GM21576 (cell line): ENCODE measurements at regions not wholly inside any gene's neighbourhood (a gene's known extent, or its start where the extent isn't known, plus 50 kb on each side); places are given as distances from the start of the nearest gene placed in this dataset.

Source experiments
- ATAC-seq: cut with Tn5 transposase; IDR thresholded peaks from one replicate; pipeline ENCODE4 v1.9.1; 2021; ENCODE audit warnings: mild to moderate bottlenecking, moderate library complexity; ENCODE audit not compliant: unreplicated experiment

DNA sequence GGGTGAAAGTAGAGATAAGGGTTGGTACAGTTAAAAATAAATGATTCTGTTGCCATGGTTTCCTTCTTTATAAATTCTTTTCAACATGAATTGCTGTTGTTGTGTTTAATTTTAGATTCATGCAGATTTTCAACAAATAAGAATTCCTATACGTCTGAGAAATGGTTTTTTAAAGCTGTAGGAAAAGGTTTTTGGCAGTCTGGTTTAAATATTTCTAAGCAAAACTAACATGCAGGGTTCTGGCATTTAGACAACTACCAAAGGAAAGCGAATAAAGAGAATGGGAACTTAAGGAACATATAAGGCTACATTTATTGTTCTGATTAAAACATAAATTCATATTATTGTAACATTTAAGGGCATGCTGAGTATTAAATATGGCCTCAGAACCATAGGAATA is 203.0 kb upstream of the MIR17HG start:
- ATAC-seq: no peak

DNA sequence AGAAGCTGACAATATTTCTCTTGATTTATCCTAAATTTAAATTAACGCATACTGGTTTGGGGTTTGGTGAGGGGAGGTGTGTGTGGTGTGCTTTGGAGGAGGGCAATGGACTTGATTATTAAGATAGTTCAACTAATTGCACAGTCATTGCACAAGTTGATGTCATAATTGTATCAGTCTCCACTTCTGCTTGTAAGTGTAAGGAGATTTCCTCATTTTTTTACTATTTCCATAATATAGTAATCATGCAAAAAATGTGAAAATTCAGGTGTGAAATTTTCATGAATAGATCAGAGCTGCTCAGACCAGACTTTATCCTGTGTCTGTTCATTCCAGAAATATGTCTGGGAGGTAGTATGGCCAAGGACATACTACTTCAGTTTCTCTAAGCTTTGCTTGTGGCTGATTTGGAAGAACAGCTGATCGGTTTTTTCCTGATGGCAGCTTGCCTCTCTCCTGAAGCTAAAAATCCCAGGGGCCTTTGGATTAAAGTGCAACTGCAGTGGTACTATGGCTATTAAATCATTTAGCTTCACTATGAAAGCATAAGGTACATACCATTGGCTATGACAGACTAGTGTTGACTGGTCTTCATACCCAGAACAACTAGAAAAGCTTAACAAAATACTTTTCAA is 201.8 kb upstream of the MIR17HG start:
- no peak for ATAC-seq

DNA sequence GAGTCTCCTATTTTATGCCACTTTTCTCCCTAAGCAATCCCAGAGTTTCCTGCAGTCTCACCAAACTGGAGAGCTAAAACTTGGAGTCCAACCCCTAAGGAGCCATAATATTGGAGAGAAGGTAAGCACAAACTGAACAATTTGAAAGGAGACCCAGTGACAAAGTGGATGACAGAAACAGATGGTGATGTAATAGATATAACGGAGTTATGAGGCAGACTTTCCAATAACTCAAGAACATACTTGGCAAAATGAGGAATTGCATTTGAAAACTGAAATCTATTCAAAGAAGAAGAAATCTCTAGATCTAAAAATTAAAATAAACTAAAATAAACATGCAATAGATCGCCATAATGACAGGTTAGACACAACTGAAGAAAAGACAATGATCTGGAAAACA is 200.9 kb upstream of the MIR17HG start:
- ATAC-seq: no peak

DNA sequence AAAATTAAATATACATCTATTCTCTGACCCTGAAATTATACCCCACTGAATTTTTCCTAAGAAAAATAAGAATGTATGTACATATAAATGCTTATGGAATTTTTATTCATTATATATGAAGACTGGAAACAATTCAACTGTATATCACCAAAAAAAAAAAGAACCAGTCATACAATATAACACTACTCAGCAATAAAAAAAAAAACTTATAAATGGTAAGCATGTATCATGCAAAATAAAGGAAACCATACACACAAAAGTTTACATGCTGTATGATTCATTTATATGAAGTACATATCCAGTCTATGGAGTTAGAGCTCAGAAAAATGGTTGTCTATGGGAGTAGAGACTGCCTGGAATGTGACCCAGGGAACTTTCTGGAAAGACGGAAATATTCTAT is 199.4 kb upstream of the MIR17HG start:
- no peak for ATAC-seq

DNA sequence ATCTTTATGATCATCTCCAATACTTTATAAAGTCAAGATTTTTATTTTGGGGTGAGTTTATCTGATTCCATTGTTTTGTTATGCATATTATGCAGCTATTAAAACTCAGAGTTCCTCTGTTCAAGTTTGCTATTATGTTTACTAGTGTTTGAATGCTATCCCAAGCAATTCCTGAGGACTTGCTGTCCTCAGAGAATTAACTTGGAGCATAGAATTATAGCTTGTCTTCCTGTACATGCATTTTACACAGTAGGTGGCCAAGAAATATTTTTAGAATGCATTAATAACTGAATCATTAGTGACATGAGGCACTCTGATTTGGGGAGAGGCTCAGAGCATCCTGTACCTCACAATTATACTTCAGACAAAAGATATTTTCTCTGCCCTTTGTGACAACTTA is 195.6 kb upstream of the MIR17HG start:
- ATAC-seq: no peak

DNA sequence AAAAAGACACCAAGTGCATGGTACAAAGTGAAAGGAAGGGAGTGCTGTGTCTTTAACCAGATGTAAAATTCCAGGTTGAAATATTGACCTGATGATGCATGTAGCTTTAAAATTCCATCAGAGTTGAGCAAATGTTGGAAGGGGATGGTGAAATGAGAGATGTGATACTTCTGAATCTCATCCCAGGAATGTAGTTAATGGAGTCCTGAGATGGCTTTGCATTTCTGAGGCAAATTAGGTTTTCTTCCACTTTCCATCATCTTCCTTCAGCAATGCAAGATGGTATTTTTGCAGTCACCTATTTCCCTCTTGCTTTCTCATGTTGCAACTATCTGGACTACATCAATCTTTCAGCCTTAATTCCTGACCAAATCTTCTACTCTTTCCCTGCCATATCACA is 194.1 kb upstream of the MIR17HG start:
- ATAC-seq: no peak

DNA sequence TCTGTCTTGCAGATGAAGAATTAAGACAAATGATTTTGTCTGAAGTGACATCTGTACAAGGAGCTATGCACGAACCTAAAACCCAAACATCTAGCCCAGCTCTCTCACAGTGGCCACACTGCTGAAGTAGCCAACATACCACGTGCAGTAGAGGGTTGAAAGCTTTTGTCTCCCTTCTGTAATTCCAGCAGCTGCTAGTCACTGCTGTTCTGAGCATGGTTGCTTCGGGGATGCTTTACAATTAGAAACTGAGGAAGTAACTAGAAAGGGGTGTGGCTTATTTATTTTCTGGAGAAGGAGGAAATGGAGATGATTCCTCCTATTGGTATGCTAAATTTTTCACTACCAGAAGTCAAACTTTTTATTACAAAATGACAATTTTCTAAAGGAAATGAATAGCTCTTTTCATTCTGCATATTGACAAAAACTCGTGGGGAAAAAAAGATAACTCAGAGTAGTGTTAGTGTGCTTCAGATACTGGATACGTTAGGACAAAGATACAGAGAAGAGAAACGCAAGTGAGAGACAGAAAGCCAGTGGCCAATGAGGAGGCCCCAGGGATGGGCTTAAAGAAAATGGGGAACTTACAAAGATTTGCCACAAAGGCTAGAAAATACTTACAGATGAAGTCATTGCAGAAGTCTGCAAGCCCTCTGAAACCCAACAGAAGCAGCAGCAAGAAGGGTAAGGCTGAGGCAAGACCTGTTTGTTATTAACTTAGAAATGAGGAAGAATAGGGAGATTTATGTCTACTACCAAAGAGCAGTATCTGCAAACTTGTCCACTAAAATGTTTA is 192.7 kb upstream of the MIR17HG start:
- no peak for ATAC-seq

DNA sequence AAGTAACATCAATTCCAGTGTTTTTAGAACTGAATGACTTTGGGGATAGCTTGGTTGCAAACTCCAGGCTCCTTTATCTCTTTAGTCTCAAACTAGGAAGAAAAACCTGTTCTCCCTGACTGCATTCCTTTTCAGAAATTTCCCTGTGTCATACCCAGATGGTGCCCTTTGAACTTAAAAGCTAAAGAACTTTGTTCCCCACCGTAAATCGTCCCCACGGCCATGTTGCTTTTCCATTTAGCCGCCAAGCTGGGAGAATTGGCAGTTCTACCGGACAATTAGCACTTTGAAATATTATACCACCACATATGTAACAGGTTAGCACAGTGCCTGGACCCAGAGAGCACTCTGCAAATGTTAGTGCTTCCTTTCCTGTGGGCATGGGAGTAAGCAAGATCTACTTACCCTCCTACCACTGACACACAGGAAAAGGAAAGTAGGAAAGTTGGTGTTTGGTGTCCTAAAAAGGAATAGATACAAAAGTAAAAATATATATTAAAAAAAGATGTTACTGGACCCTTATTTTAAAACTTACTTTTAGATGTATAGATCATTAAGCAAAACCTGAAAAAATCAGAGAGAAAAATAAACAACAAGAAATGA is 191.9 kb upstream of the MIR17HG start:
- no peak for ATAC-seq

DNA sequence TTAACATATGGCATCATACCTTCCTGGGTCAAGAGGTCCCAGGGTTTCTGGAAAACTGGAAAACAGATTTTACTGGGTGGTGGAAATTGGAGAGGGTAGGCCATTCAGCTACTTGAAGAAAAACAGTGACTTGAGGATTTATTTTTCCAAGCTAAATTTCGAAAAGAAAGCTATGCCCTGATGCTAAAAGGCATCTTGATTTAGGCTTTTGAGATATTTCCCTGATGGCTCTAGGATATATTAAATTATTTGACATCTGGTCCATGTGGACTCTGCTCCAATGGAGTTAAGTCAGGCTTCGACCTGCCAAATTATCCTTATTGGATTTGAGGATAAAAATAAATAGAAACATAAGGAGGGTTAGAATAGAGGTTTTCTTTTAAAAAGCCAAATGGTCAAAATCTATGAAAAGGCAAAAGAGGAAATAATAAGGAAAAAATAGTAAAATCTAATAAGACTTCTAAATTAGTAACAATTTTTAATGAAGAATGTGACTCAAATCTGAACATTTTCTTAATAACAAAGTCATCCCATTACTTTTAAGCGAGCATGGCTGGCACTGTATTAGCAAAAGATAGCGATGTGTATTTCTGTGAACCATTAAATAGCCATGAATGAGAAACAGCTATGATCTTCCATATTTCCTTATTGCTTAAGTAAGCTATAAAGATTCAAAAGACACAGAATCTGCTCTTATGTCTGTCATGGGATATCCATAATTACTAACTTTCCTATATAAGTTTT is 190.0 kb upstream of the MIR17HG start:
- no peak for ATAC-seq

DNA sequence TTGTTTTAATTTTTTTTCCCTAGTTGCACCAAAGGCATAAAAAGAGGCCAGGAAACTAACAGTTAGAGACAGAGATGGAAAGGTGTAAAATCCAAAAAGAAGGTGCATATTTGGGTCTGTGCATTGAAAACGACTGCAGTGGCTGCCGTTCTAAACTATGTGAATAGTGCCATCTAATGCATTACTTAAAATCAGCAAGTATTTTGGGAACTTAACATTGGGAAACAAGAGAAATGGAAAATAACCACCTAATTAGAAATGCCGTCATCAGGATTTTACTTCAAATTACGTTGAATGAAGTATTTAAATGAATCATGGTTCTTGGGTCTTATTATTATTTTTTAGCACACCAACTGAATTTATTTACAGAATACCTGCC is 189.5 kb upstream of the MIR17HG start:
- ATAC-seq: no peak

DNA sequence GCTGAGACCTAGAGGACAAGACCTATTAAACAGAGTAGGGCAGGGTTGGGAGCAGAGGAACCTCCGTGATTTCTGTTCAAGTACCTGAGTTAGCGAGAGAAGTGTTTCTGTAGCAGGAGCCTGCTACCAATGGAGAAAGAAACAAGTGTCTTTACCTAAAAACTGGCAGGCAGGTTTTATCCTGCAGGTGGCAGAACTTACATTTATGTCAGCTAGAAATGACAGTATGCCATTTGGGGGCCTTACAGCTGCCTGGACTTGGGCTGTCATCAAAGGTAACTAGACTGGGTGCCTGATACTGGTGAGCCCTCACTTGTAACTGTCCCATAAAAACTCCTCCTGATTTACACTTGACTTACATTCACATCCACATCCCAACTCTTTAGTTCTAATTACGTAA is 185.3 kb upstream of the MIR17HG start:
- ATAC-seq: peak; percentile 52

DNA sequence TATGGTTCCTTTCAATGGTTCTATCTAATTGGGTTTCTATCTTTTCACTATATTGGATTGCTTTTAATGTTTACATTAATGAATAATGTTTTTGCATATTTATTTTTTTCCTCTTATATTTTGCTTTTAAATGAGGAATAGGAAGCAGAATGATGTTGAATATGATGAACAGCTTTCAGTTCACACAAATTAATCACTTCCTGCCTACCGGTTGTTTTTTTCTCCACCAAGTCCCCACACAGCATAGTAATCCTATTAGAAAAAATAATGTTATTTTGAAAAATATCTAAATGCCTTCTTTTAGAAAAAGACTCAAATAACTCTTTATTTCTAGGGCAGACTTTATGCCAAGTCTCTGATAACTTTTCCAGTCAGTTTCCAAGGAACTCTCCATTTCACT is 184.9 kb upstream of the MIR17HG start:
- no peak for ATAC-seq

DNA sequence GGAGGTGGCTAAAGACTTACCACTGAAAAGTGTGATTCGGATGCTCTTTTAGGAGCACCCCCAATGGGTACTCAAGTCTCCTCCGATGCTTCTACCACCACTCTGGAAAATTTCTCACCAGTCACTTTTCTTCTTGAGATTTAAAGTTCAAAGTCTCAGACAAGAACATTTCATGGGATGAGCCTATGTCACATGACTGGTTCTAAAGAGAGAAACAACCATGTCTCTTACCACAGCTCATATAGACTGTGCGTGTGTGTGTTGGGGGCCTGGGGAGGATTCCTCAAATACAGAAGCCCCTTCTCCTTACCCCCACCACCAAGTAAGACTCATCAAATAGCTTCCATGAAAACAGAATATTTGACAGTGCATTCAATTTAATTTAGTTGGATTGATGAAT is 181.7 kb upstream of the MIR17HG start:
- no peak for ATAC-seq

DNA sequence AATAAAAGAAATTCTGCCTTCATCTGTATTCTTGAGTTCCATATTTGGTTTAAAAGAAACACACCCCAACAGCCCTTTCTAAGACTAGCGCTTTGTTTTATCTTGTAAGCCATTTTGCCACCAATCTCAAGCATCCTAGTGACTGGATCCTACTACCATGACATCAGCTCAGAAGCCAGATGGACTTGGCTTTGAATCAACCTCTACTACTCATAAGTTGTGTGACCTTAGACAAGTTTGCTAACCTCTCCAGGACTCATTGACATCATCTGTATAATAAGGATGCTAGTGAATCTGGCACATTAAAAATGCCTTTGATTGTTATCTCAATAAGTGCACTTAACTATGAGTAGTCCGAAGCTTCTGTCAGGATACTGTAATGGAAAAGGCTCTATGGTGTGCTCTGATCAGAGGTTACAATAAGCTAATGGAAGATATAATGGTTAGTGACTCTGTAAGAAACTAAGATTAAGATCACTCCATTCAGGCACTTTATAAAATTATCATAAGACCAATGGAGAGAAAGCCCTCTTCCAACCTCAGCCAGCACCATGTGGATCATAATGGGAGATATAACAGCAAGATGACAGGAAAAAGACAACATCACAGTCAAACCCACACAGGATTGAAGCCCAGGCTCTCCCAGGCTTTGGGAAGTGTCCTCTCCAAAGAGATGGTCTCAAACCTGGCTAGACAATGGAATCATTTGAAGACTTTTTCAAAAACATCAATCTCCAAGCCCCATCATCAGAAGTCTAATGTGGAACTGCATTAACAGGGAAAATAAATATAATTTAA is 180.6 kb upstream of the MIR17HG start:
- no peak for ATAC-seq

DNA sequence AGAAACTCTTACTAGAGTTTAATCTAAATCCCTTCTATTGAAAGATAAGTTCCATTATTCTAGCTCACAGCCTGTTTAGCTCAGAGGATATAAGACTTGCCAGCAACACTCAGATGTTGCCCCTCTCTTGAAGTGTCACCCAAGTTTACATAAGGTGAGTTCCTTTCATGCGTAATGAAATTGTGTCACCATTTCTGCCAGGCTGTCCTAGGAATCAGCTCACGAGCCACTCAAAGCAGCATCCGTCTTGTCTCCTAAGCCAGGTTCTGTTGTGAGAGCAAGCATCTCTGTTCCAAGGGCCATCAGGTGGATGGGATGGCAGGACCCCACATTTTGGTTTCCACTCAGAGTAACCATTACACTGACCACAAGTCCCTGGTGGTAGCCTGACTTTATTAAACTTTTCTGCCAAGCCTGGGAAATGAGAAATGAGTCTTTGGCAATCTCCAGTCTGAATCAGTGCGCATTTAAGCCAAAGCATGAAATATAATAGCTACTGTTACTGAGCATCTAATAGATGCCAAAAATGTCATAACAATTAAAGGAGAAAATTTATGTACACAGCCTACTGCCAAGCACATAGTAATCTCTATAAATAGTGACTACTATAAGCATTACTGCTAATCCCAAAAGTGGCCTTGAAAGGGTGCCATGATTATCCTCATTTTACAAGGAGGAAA is 179.6 kb upstream of the MIR17HG start:
- no peak for ATAC-seq

DNA sequence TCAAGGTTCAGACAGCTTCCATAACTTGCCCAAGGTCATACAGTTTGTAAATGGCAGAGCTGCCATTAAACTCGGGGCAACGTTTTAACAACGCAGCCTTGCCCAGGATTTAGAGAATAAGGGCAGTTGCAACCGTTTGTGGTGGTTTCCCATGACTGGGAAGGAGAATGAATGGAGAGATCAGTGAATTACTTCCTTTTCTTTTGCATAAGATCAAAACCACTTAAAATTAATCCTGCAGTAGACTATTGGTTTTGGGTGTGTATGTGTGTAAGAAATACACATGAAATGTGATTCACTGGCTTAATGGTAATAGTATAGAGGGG is 179.1 kb upstream of the MIR17HG start:
- no peak for ATAC-seq

DNA sequence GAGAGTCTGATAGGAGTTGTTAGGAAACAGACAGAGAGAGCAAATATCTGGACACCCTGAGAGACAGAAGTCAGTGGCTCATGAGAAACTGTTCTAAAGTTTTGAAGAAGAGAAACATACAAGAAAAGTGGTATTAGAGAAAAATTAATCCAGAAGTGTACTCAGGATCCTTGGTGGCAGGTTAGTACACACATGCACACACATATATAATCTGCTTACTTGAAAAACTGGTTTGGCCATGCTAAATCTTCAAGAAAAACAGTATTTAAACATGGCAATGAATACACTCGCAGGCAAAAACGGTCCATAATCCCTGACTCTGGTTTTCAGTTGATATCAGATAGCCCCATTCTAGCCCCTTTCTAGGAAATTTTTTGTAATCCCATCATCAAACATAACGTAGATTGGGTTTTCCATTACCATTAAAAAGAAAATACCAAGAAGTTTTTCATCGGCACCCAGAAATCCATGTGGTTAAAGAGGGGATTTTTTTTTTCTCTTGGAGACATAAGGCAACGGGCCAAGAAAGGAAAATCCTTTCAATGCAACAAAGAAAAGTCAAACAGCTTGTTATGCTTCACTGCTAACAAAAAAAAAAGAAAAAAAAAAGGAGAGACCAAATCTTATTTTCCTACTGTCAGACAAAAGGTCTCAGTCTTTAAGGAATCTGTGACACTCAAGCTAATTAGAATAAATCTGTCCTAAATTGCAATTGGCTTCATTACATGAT is 178.0 kb upstream of the MIR17HG start:
- no peak for ATAC-seq

DNA sequence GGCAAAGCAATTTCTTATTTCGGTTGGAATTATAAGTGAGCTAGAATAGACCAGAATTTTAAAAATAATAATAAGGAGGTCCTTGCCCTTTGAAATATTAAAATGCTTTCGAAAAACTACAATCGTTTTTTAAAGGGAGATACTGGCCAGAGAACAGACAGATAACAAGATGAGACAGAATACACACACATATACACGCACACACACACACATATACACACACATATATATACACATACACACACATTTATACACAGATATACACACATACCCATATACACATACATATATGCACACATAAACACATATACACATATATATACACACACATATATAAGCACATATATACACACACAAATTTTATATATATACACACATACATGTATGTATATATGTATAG is 175.3 kb upstream of the MIR17HG start:
- ATAC-seq: no peak

DNA sequence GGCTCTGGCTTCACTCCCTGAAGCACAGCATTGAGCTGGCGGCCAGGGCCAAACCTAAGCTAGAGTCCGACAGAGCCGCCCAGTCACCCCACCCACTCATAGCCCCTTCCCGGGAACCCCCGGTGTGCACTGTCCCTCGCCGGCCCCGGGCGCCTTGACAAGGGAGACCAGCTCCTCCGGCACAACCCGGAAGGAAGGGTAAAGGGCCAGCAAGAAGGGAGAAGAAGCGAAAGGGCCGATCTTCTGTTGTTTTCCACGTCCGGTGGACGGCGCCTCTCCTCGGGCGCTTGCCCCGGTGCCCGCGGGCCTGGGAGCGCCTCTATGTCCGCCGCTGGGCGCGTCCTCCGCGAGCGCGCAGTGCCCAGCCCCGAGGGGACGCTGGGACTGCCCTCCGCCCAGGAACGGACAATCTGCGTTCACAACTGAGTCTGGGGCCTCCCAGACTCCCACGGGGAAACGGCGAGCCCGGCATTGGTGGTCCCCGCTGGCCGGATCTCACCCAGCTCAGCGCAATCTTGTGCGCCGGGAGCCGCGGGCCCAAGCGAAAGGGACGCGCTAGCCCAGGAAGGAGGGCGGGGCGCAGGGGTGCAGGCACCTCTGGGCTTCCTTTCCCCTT is 172.5 kb upstream of the MIR17HG start:
- no peak for ATAC-seq
